Sigmoid colon (tissue), 6 donors: ENCODE measurements at regions not wholly inside any gene's neighbourhood (a gene's known extent, or its start where the extent isn't known, plus 50 kb on each side); places are given as distances from the start of the nearest gene placed in this dataset.

Source experiments
- DNase-seq: peaks from one replicate; pipeline ENCODE4 v3.0.0-alpha.2; 2019
- H3K27ac ChIP-seq, 4 donors: fragments of 200-600 bp; sonication (generic); one replicate each; pipeline ENCODE4 v1.5.1; 2016 to 2019; ENCODE audit warnings: mild to moderate bottlenecking in 1 of 4
- H3K27me3 ChIP-seq, 3 donors: fragments of 200-600 bp; sonication (generic); one replicate each; pipeline ENCODE4 v1.5.1; 2019; ENCODE audit warnings: mild to moderate bottlenecking in 1 of 3
- H3K36me3 ChIP-seq, 4 donors: fragments of 200-600 bp; sonication (generic); one replicate each; pipeline ENCODE4 v1.5.1; 2016 to 2019
- H3K4me1 ChIP-seq, 4 donors: fragments of 200-600 bp; sonication (generic); one replicate each; pipeline ENCODE4 v1.5.1; 2017 to 2019
- H3K4me3 ChIP-seq, 4 donors: fragments of 200-600 bp; sonication (generic); one replicate each; pipeline ENCODE4 v1.5.1; 2017 to 2019; ENCODE audit warnings: mild to moderate bottlenecking in 2 of 4, moderate library complexity in 1 of 4
- H3K9me3 ChIP-seq, 4 donors: fragments of 200-600 bp in 3 of 4; sonication (generic) in 3 of 4; one replicate each; pipeline versions ENCODE4 v1.5.1 to v1.6.1; 2013 to 2019
- EP300 ChIP-seq, 4 donors: sonication (generic); formaldehyde crosslinking; IDR thresholded peaks; one replicate each; pipeline ENCODE4 v1.6.1; 2017; ENCODE audit warnings: antibody characterized with exemption in 4 of 4
- POLR2A ChIP-seq, 2 donors: fragments of 450-650 bp; IDR thresholded peaks; one replicate each; pipeline ENCODE4 v1.6.1; 2016; ENCODE audit warnings: antibody characterized with exemption in 2 of 2, mild to moderate bottlenecking in 2 of 2, moderate library complexity in 2 of 2
- POLR2AphosphoS5 ChIP-seq, 4 donors: sonication (generic); formaldehyde crosslinking; IDR thresholded peaks; one replicate each; pipeline ENCODE4 v1.6.1; 2017; ENCODE audit warnings: antibody characterized with exemption in 4 of 4
- WGBS, 2 donors: extraction: QIAGEN DNeasy Blood & Tissue Kit; methylation state at CpG; one replicate each; pipeline ENCODE4 v1.1.7; 2013; 5-methylcytosine and 5-hydroxymethylcytosine counted together
- intact Hi-C: fragments of 100-400 bp; cut with DNase I; formaldehyde crosslinking; loops from one replicate; pipeline ENCODE4 v1.15.1; 2023
- TF ChIP-seq, protein P1 (sequence below), 4 experiments: fragments of 450-650 bp in 3 of 4; fragments of 200-600 bp in 1 of 4; IDR thresholded peaks; one replicate each; pipeline ENCODE4 v1.5.1; 2016 to 2019; ENCODE audit warnings: antibody characterized with exemption in 4 of 4, mild to moderate bottlenecking in 3 of 4, moderate library complexity in 2 of 4
- donor health status: healthy with polysubstance abuse.
- donor health status: healthy.

GRCh38 chr11:10376061-10376460, 71.2 kb downstream of the ADM start:
- no peaks in the 10 kb centered on the region for H3K9me3 ChIP-seq
- peak overlapping the region in 1 of 4 donors; percentile 14 for H3K27ac ChIP-seq
- no peak overlapping the region for H3K4me3 ChIP-seq
- H3K27me3 ChIP-seq, result no peaks in the 10 kb centered on the region
- intact Hi-C loops, result no loop called here
- DNase-seq, result no peak
- peaks cover 0 to 30% (median 26%) of the 10 kb centered on the region in 4 donors for H3K4me1 ChIP-seq
- WGBS, 2 donors, result 86 to 96% methylated on average over 6 of the region's 6 CpGs
- no peak for TF ChIP-seq POLR2A (IDR thresholded peaks at IDR 0.05)
- TF ChIP-seq, protein P1, sequence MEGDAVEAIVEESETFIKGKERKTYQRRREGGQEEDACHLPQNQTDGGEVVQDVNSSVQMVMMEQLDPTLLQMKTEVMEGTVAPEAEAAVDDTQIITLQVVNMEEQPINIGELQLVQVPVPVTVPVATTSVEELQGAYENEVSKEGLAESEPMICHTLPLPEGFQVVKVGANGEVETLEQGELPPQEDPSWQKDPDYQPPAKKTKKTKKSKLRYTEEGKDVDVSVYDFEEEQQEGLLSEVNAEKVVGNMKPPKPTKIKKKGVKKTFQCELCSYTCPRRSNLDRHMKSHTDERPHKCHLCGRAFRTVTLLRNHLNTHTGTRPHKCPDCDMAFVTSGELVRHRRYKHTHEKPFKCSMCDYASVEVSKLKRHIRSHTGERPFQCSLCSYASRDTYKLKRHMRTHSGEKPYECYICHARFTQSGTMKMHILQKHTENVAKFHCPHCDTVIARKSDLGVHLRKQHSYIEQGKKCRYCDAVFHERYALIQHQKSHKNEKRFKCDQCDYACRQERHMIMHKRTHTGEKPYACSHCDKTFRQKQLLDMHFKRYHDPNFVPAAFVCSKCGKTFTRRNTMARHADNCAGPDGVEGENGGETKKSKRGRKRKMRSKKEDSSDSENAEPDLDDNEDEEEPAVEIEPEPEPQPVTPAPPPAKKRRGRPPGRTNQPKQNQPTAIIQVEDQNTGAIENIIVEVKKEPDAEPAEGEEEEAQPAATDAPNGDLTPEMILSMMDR (IDR thresholded peaks at IDR 0.05), result no peak
- TF ChIP-seq POLR2AphosphoS5 (IDR thresholded peaks at IDR 0.05), result no peak
- no peak for TF ChIP-seq EP300 (IDR thresholded peaks at IDR 0.05)
- H3K36me3 ChIP-seq, result no peaks in the 10 kb centered on the region

DNA sequence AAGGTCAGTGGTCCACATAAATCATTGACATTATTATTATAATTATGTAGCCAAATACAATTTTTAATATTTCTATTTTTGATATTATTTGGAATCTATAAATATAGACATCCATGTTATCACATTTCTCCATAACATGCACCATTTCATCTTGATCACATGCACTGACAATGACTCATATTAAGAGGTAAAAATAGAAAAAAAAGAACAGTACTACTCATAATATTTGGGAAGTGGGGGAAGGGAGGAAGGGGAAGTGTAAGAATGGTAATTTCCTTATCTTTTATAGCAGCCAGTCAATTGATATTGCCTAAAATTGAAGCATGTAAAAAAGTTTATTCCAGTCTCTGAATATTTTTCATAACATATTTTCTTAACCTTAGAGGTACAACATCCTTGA, 72.3 kb downstream of the ADM start:
- Histone ChIP-seq H3K27me3 (no peaks in the 10 kb centered on the region), H3K27ac (no peak overlapping the region), H3K36me3 (no peaks in the 10 kb centered on the region), H3K4me1 (peaks cover 0 to 30% (median 26%) of the 10 kb centered on the region in 4 donors), H3K4me3 (no peak overlapping the region), H3K9me3 (no peaks in the 10 kb centered on the region)
- intact Hi-C loops, result no loop called here
- no peak for TF ChIP-seq EP300 (IDR thresholded peaks at IDR 0.05)
- no peak for TF ChIP-seq POLR2A (IDR thresholded peaks at IDR 0.05)
- no peak for TF ChIP-seq POLR2AphosphoS5 (IDR thresholded peaks at IDR 0.05)
- TF ChIP-seq, protein P1 (IDR thresholded peaks at IDR 0.05), result no peak
- no peak for DNase-seq

DNA sequence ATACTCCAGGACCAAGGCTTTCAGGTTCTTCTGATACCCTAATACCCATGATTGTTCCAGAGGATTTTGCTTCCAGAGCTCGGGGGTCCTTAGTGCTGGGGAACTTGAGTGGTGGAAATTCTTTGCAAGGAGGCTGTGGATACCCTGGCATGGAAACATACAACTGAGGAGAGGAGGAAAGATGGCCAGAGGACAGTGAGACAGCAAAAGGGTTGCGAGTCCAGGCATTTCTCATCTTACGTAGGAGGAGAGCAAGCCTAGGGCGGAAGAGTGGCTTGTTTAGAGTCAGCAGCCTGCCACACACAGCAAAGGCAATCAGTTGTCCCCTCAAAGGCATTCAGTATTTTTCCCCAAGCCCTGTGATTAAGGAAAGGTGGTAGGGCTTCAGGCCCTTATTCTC, 73.5 kb downstream of the ADM start:
- Histone ChIP-seq H3K27ac (peak overlapping the region in 1 of 4 donors; percentile 71), H3K4me3 (no peak overlapping the region), H3K36me3 (no peaks in the 10 kb centered on the region), H3K9me3 (no peaks in the 10 kb centered on the region), H3K27me3 (no peaks in the 10 kb centered on the region), H3K4me1 (peaks cover 0 to 25% (median 24%) of the 10 kb centered on the region in 4 donors)
- 93 to 95% methylated on average over 4 of the region's 4 CpGs for WGBS, 2 donors
- DNase-seq, result no peak
- intact Hi-C loops, result no loop called here
- TF ChIP-seq POLR2A (IDR thresholded peaks at IDR 0.05) (no peak), EP300 (IDR thresholded peaks at IDR 0.05) (no peak), POLR2AphosphoS5 (IDR thresholded peaks at IDR 0.05) (no peak)
- TF ChIP-seq, protein P1 (IDR thresholded peaks at IDR 0.05), result no peak

DNA sequence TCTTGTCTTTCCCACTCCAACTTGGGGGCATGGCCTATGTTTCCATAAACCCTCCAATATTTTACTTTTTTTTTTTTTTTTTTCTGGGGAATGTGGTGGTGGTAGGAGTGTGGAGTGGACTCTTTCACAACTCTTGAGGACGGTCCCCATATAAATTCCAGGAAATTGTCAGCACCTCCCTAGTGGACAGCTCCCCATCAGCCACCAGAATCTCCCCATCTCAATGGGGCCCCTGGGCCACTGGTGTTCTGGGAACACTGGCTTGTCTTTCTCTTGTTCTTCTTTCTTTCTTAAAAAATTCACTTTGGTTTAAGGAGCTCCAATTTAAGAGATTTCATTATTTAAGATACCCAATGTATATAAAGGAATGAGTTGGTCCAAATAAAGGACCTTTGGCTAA, 74.1 kb downstream of the ADM start:
- intact Hi-C loops, result no loop called here
- TF ChIP-seq, protein P1 (IDR thresholded peaks at IDR 0.05), result no peak
- TF ChIP-seq POLR2A (IDR thresholded peaks at IDR 0.05) (no peak), POLR2AphosphoS5 (IDR thresholded peaks at IDR 0.05) (no peak), EP300 (IDR thresholded peaks at IDR 0.05) (no peak)
- WGBS, 2 donors, result 27 to 47% methylated on average over 1 of the region's 1 CpG
- no peak for DNase-seq
- H3K4me3 ChIP-seq, result no peak overlapping the region
- no peaks in the 10 kb centered on the region for H3K36me3 ChIP-seq
- no peaks in the 10 kb centered on the region for H3K27me3 ChIP-seq
- no peaks in the 10 kb centered on the region for H3K9me3 ChIP-seq
- peak overlapping the region in 1 of 4 donors; percentile 71 for H3K27ac ChIP-seq
- H3K4me1 ChIP-seq, result peaks cover 0 to 18% (median 17%) of the 10 kb centered on the region in 4 donors

DNA sequence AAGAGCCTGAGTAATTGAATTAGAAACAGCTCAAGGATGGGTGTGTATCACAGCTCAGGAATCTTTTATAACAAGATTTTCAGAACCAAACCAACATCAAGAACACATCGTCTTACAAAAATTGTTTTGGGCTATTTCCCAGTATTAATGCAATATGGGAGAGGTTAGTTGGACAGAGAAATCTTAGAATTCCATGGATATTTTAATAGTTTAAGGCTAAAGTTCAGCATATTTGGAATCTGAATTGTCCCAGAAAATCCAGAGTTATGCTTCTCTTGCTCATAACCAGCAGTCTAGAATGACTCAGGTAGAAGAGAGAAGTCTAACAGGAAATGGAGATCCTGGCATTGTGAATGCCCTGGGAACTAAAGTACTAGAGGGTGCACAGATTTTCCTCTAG, 74.6 kb downstream of the ADM start:
- Histone ChIP-seq H3K9me3 (no peaks in the 10 kb centered on the region), H3K27ac (peak overlapping the region in 1 of 4 donors; percentile 71), H3K4me1 (peaks cover 0 to 14% (median 13%) of the 10 kb centered on the region in 4 donors), H3K4me3 (no peak overlapping the region), H3K27me3 (no peaks in the 10 kb centered on the region), H3K36me3 (no peaks in the 10 kb centered on the region)
- intact Hi-C loops, result no loop called here
- TF ChIP-seq POLR2AphosphoS5 (IDR thresholded peaks at IDR 0.05) (no peak), EP300 (IDR thresholded peaks at IDR 0.05) (no peak), POLR2A (IDR thresholded peaks at IDR 0.05) (no peak)
- TF ChIP-seq, protein P1 (IDR thresholded peaks at IDR 0.05), result no peak
- WGBS, 2 donors, result 65% methylated on average over 1 of the region's 1 CpG
- no peak for DNase-seq
